ENCODE measurements at regions not wholly inside any gene's neighbourhood (a gene's known extent, or its start where the extent isn't known, plus 50 kb on each side); places are given as distances from the start of the nearest gene placed in this dataset.

- no peak for TF ChIP-seq NR2F2 (IDR thresholded peaks at IDR 0.05)
- no peak for TF ChIP-seq CTCF (IDR thresholded peaks at IDR 0.05; ENCODE audit: low read depth, low read length, missing input control)
- TF ChIP-seq, protein P1, sequence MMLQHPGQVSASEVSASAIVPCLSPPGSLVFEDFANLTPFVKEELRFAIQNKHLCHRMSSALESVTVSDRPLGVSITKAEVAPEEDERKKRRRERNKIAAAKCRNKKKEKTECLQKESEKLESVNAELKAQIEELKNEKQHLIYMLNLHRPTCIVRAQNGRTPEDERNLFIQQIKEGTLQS (IDR thresholded peaks at IDR 0.05): no peak
Measured at GRCh38 chr3:181568693-181569092, 143.0 kb upstream of the SOX2 start.
